Endothelial cell of hepatic sinusoid (primary cell): ENCODE measurements at regions not wholly inside any gene's neighbourhood (a gene's known extent, or its start where the extent isn't known, plus 50 kb on each side); places are given as distances from the start of the nearest gene placed in this dataset.
"Not testable (repeated sequence)": the region's sequence is repeated elsewhere in the genome, so short reads cannot be mapped to it uniquely, and the experiment has no call there.

Experiments used
- in situ Hi-C: cut with HindIII; loops from 2 replicates; pipeline ENCODE4 v1.10.0; 2017; ENCODE audit warnings: low sequenced_read_pairs

- in situ Hi-C loops, result no loop called here
Measured at GRCh38 chrX:138011468-138011867, 445.5 kb downstream of the ZIC3 start.

DNA sequence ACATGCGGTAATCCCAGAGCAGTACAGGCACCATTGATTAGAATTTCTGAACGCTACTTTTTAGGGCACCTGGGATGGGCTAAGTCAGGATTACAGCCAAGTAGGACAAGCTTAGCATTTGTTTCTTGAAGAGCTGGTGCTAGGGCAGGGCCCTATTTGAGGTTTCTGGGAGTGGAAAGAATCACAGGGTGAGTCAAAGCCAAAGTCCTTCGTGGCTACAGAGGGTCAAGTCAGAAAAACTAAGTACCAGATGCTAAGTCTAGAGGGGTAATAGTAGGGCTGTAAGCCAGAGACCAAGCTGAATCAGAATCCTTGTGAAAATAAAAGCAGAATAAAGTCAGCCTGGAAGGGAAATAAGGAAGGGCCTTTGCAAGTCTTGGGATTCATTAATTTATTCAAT is 448.6 kb downstream of the ZIC3 start:
- in situ Hi-C loops, result no loop called here

DNA sequence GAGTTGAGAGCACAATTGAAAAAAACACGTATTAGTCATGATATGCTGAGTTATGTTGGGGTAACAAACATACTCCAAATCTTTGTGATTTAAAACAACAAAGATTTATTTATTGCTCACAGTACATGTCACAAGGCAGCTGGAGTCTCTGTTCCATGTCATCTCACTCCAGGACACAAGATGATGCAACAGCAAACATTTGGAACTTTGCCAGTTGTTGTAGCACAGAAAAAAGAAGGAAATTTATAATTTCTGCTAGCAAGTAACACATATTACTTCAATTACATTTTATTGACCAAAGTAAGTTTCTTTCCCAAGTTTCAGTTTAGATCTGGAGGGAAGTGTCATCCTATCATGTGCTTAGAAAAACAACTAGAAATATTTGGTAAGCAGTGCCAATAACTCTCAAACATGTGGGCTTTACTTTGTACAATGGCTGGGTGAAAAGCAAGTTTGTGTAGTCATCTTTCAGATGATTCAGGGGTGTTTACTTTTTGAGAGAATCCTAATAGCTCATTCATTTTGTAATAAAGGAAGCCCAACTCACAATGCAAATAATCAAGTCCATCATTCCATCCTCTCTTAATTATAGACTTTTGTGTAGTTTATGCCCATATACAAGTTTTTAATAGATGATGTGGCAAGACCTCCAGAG is 452.3 kb downstream of the ZIC3 start:
- in situ Hi-C loops, result no loop called here

- in situ Hi-C loops, result no loop called here
Measured at GRCh38 chrX:138020941-138021340, 455.0 kb downstream of the ZIC3 start.

GRCh38 chrX:138026211-138026610 is 460.3 kb downstream of the ZIC3 start:
- in situ Hi-C loops, result no loop called here

- in situ Hi-C loops, result no loop called here
Measured at GRCh38 chrX:138031715-138032114, 465.8 kb downstream of the ZIC3 start.

- in situ Hi-C loops, result no loop called here
Measured at GRCh38 chrX:138034136-138034535, 468.2 kb downstream of the ZIC3 start.

DNA sequence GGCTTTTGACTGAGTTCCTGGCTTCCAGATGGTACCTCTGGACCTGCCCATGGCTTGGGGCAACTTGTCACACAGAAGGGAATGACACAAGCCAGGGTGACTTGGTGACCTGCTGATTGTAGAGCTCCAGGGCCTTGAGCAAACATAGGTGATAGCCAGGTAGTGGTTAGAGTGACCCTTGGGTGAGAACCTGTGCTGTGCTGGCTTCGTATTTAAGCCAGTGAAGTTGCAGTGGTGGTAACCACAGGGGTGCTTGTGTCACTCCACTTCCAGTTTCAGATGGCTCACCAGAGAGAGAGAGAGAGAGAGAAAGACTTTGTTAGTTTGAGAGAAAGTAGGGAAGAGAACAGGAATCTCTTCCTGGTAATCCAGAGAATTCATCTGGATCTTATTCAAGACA is 471.6 kb downstream of the ZIC3 start:
- in situ Hi-C loops, result no loop called here

DNA sequence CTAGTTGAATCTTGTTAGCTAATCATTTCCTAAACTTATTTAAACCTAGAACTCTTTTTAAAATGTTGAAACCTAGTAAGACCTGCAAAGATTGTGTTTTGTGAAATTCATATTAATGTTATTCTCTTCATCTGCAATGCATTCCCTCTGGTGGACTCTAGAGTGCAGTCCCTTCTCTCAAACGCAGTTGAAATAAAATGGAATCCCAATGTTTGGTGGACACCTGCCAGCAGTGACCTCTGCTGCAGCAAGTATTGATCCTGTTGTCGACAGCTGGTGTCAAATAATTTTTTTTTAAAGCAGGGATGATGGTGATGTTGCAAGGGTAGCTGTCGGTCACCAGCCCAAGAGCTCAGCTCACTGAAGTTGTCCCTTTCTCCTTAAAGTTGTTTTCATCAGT is 492.0 kb downstream of the ZIC3 start:
- in situ Hi-C loops, result no loop called here

GRCh38 chrX:138058931-138059330 is 493.0 kb downstream of the ZIC3 start:
- in situ Hi-C loops, result no loop called here

- in situ Hi-C loops, result no loop called here
Measured at GRCh38 chrX:138067415-138067814, 501.5 kb downstream of the ZIC3 start.

GRCh38 chrX:138073626-138074025 is 507.7 kb downstream of the ZIC3 start:
- in situ Hi-C loops, result no loop called here

GRCh38 chrX:138082251-138082650 is 516.3 kb downstream of the ZIC3 start:
- in situ Hi-C loops, result no loop called here

DNA sequence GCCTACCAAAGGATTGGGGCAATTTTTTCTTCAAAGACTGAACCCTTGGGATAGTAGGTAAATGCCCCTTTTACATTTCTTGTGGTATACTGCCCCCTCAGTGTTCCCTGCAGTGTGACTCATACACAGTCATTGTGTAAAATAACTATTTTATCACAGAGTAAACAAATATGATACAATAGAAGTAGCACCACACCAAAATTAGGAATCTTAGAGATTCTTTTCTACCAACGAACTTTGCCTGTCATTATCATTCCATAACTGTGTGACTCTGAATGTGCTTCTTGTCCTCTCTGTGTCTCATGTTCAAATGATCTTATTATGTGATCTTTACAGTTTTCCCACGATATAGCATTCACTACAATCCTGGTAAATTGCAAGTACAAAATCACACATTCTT is 517.0 kb downstream of the ZIC3 start:
- in situ Hi-C loops, result no loop called here

- in situ Hi-C loops, result not testable (repeated sequence)
Measured at GRCh38 chrX:138110910-138111309, 545.0 kb downstream of the ZIC3 start.

DNA sequence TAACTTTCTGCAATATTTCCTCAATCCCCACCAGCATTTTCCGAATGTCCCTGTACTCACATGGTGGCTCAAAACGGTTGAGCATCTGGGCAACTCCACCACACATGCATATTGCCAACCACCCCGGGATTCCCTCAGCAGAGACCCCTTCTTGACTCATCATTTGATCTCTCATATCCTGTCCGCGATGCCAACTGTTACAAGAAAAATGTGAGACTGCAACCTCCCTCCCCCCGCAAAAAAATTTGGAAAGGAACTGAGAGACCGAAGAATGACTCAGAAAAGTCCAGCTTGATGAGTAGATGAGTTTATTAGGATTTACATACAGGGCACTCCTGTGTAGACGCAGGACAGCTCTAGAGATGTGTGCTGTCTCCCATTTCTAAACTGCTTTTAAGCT is 561.4 kb downstream of the ZIC3 start:
- in situ Hi-C loops, result no loop called here

- in situ Hi-C loops, result no loop called here
Measured at GRCh38 chrX:138128027-138128671, 562.2 kb downstream of the ZIC3 start.

DNA sequence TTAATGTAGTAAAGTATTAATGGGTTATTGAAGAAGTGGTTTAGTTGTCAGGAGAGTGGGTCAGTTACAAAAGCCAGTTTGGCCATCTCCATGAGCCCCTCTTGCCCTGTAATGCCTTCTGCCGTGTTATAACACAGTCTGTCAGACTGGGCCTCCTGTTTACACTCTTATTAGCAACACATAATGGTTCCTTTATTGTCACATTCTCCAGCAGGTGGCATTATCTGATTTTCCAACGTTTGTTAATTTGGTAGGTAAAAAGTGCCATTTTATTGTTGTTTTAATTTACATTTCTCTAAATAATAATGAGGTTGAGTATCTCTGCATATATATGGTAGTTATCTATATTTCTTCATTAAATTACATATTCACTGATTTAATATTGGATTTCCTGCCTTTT is 560.8 kb downstream of the FGF13 start:
- in situ Hi-C loops, result no loop called here

DNA sequence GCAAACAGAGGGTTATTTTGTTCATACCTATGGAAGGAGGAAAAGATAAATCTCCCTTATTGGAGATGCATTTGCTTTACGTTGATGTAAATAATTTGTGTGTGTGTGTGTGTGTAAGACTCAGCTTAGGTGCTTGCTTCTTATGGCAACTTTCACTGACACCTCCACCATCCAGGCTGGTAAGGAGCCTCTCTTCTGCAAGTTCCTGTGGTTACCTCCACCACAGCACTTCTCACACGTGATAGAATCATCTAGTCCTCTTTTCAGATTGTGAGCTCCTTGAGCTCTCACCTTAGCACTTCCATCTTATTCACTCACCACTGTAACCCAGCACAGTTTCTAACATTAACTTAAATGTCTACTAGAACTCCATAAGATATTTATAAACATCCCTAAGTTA is 553.7 kb downstream of the FGF13 start:
- in situ Hi-C loops, result no loop called here

DNA sequence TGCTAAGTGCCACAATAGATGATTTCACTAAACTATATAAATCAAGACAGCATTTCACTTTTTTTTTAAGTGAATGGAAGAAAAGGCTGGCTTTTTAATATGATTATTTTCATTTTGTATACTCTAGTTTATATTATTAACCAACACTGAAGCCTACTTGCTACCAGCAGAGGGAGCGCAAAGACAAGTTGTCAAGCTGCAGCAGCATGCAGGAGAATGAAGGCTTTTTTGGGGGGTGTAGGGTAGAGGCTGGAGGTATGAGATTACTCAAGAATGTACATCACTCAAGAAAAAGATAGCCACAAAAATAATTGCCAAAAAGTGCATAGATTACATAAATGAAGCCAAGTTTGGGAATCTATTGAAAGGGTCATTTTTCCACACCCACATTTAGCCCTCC is 519.5 kb downstream of the FGF13 start:
- in situ Hi-C loops, result no loop called here

DNA sequence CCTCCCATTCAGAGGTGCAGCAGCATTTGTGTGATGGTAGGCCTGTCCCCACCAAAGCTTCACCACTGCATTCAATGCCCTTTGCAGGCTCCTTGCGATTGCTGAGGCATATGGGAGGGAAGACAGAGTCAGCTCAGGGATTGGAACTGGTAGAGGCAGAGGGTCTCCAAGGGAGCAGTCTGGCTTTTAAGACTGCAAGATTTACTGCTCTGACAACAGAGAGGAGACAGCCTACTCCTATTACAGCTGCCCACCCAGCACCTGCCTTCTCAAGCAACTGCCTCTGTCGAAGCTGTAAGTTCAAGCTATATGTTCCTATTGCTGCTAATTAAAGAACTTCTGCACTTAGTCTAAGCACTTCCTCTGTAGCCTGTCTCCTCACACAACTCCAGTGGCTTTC is 481.8 kb downstream of the FGF13 start:
- in situ Hi-C loops, result no loop called here

- in situ Hi-C loops, result no loop called here
Measured at GRCh38 chrX:138240266-138240665, 471.3 kb downstream of the FGF13 start.

GRCh38 chrX:138254001-138254400 is 457.5 kb downstream of the FGF13 start:
- in situ Hi-C loops, result no loop called here
